ENCODE measurements at regions not wholly inside any gene's neighbourhood (a gene's known extent, or its start where the extent isn't known, plus 50 kb on each side); places are given as distances from the start of the nearest gene placed in this dataset.

DNA sequence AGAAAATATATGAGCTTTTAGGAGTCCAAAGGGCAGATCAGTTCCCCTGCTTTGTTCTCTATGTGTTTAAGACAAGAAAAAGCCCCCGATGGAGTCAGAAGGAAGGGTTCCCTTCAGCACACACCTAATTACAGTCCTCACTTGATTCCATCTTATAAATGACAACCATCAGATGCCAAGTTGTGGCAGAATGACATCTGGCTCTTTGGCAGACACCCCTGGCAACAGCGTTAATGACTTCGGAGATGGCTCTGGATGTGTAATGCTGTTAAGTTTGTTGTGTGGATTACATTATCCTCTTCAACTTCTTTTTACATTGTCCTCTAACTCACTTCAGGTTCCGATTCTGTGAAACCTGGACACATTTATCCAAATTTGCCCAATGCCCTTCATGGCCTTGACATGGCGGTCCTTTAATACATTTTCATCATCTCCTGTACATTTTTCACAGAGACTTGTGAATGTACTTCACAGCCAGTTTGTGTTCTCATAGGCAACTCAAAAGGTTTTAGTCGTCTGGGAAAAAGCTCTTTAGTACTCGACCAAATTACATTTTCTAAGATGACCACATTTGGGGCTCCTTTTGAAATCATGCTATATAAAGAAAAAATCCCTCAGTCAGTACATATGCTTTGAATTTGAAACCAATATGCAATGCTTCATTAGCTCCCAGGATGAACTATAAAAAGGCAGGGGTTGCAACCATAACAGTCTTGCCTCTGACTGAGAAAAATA lies 667.8 kb downstream of the NOVA1 start:
- TF ChIP-seq, protein P1, sequence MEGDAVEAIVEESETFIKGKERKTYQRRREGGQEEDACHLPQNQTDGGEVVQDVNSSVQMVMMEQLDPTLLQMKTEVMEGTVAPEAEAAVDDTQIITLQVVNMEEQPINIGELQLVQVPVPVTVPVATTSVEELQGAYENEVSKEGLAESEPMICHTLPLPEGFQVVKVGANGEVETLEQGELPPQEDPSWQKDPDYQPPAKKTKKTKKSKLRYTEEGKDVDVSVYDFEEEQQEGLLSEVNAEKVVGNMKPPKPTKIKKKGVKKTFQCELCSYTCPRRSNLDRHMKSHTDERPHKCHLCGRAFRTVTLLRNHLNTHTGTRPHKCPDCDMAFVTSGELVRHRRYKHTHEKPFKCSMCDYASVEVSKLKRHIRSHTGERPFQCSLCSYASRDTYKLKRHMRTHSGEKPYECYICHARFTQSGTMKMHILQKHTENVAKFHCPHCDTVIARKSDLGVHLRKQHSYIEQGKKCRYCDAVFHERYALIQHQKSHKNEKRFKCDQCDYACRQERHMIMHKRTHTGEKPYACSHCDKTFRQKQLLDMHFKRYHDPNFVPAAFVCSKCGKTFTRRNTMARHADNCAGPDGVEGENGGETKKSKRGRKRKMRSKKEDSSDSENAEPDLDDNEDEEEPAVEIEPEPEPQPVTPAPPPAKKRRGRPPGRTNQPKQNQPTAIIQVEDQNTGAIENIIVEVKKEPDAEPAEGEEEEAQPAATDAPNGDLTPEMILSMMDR (IDR thresholded peaks at IDR 0.05; ENCODE audit: low read depth, low read length) = no peak
- H3K4me3 ChIP-seq (replicated peaks in 1 of 2; ENCODE audit: low read depth in 2 of 2, low read length in 2 of 2) = no peak overlapping the region
- DNase-seq (ENCODE audit: low read depth in 2 of 2) = no peak

DNA sequence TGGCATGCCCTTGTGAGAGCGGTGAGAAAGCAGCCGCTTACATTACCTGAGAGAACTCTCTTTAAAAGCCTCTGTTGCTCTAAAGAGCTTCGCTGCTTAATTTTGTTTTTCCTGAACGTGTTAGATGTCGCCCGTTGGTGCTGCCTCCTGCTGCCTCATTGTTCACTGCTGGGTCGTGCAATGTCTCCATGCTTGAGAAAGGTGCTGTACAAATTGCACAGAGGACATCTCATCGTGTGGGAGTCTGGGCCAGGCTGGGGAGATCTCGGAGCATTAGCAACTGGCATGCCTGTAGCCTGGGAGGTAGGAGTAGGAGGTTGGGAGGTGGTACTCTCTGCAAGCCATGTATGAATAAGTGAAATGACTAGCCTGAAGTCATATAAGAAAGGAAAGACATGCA lies 686.0 kb downstream of the NOVA1 start:
- DNase-seq (ENCODE audit: low read depth in 2 of 2) = no peak
- TF ChIP-seq, protein P1 (IDR thresholded peaks at IDR 0.05; ENCODE audit: low read depth, low read length) = no peak
- no peak overlapping the region for H3K4me3 ChIP-seq (replicated peaks in 1 of 2; ENCODE audit: low read depth in 2 of 2, low read length in 2 of 2)

DNA sequence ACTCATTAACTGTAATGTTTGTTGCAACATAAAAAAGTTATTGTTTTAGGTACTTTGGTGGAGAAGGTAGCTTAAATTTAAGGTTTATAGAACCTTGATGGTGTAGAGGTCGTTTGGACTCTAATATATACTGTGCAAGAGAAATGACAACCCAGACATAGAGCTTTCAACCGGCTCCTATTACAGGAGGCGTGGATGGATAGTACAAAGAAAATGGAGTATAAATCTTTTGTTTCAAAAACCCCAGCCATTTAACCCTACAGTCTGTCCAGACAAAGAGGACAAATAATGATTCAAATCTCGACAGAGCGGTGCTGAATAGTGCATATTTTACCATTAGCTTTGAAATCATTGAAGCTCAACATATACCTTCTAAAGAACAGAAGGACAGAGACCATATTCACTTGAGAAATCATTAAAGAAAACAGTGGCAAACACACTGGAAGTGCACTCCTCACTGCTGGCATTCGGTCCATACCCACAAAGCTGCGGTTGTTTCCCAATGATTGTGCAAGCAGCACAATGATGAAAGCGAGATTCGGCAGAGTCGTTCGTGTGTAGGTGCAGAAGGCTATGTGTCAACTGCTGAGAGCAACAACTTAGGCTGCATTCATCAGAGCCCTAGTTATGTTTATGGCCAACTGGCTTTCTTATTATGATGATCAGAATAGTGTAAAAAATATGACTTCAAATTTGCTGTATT lies 688.6 kb downstream of the NOVA1 start:
- H3K4me3 ChIP-seq (replicated peaks in 1 of 2; ENCODE audit: low read depth in 2 of 2, low read length in 2 of 2) = no peak overlapping the region
- TF ChIP-seq, protein P1 (IDR thresholded peaks at IDR 0.05; ENCODE audit: low read depth, low read length) = no peak
- no peak for DNase-seq (ENCODE audit: low read depth in 2 of 2)

DNA sequence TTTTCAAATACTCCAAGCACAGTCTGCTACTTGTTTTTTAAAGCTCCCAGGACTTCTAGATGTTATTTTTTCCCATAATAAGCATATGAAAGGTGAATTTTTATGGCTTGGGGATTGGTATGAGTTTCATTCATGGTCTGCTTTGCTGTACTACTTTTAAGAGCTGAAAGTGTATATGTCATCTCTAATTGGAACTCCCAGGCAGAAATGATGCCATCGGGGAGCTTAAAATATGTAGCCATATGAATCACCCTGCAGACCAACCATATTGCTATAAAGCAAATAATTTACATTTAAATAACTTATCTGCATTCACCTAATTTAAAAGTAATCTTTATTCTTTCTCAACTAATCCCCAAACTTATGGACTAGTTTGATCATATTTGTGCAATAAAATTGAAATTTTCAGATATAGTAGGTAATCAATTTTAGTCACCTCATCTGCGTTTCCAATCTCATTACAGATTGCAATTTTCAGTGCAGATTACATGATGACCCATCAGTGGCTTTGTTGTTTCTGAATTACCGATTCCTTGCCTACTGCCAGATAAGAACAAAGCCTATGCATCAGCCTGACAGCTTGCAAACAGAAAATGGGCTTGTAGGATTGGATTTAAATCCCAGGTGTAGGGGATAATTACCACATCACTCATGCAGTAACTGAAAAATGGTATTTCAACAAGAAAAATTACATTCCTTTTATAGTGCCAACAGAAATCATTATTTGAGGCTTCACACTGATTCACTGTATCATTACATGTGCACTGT lies 689.4 kb downstream of the NOVA1 start:
- no peak overlapping the region for H3K4me3 ChIP-seq (replicated peaks in 1 of 2; ENCODE audit: low read depth in 2 of 2, low read length in 2 of 2)
- TF ChIP-seq, protein P1 (IDR thresholded peaks at IDR 0.05; ENCODE audit: low read depth, low read length) = no peak
- no peak for DNase-seq (ENCODE audit: low read depth in 2 of 2)

DNA sequence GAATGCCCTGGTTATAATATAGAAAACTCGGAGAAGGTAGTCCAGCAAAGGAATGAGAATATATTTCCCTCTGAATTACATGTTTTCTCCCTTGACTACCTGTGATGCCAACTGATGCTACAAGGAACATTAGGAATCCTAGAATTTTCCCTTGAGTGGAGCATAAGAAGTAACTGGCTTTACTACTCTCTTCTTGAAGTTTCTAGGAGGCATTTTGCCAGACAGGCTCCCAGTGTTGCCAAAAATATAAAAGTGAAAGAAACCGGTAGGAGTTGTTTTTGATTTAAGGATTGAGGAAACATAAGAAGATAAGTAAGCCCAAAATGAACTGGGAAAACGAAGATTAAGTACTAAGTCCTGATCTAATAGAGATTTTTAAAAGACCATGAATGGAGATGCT lies 693.4 kb downstream of the NOVA1 start:
- no peak overlapping the region for H3K4me3 ChIP-seq (replicated peaks in 1 of 2; ENCODE audit: low read depth in 2 of 2, low read length in 2 of 2)
- TF ChIP-seq, protein P1 (IDR thresholded peaks at IDR 0.05; ENCODE audit: low read depth, low read length) = no peak
- DNase-seq (ENCODE audit: low read depth in 2 of 2) = peak in 1 of 2 donors; percentile 1

DNA sequence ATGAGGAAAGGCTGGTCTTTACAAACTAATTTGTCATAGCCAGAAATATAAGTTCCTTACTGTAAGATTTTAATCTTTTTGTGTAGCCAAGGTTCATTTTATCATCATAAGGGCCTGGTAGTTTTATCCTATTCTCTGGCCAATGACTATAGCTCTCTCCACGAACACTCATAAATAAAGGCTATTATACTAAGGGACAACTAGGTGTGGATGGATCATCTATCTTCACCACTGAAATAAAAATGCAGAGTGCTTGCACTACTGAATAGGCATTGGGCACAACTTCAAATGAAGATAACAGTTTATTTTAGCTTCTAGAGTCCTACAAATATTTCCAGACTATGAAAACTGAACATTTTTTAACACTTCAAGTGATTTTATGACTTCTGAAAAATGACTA lies 698.6 kb downstream of the NOVA1 start:
- TF ChIP-seq, protein P1 (IDR thresholded peaks at IDR 0.05; ENCODE audit: low read depth, low read length) = no peak
- H3K4me3 ChIP-seq (replicated peaks in 1 of 2; ENCODE audit: low read depth in 2 of 2, low read length in 2 of 2) = no peak overlapping the region
- DNase-seq (ENCODE audit: low read depth in 2 of 2) = no peak

All from cardiac fibroblast (primary cell).